ENCODE measurements at regions not wholly inside any gene's neighbourhood (a gene's known extent, or its start where the extent isn't known, plus 50 kb on each side); places are given as distances from the start of the nearest gene placed in this dataset.

GRCh38 chr3:159189994-159190669 lies 388.3 kb downstream of the MFSD1 start:
- Histone ChIP-seq H3K9me3 (no peaks in the 10 kb centered on the region), H3K27ac (no peak overlapping the region), H3K27me3 (no peaks in the 10 kb centered on the region), H3K36me3 (no peaks in the 10 kb centered on the region), H3K9ac (ENCODE audit: low read depth in 2 of 2, low read length in 2 of 2) (no peak overlapping the region), H3K4me3 (no peak overlapping the region), H3K4me1 (no peaks in the 10 kb centered on the region)
- no peak for DNase-seq
- intact Hi-C loops (cut with DNase I): no loop called here
- TF ChIP-seq CTCF (IDR thresholded peaks at IDR 0.05): no peak

- H3K9me3 ChIP-seq: no peaks in the 10 kb centered on the region
- no peak overlapping the region for H3K4me3 ChIP-seq
- intact Hi-C loops (cut with DNase I): no loop called here
- no peaks in the 10 kb centered on the region for H3K36me3 ChIP-seq
- no peak overlapping the region for H3K9ac ChIP-seq (ENCODE audit: low read depth in 2 of 2, low read length in 2 of 2)
- no peaks in the 10 kb centered on the region for H3K27me3 ChIP-seq
- no peak for DNase-seq
- no peak overlapping the region for H3K27ac ChIP-seq
- H3K4me1 ChIP-seq: no peaks in the 10 kb centered on the region
- no peak for TF ChIP-seq CTCF (IDR thresholded peaks at IDR 0.05)
Measured at GRCh38 chr3:159191447-159191846, 389.6 kb downstream of the MFSD1 start.

- no peaks in the 10 kb centered on the region for H3K36me3 ChIP-seq
- no peak overlapping the region for H3K9ac ChIP-seq (ENCODE audit: low read depth in 2 of 2, low read length in 2 of 2)
- H3K27me3 ChIP-seq: no peaks in the 10 kb centered on the region
- no peaks in the 10 kb centered on the region for H3K4me1 ChIP-seq
- no peaks in the 10 kb centered on the region for H3K9me3 ChIP-seq
- no peak overlapping the region for H3K4me3 ChIP-seq
- TF ChIP-seq CTCF (IDR thresholded peaks at IDR 0.05): no peak
- H3K27ac ChIP-seq: no peak overlapping the region
- intact Hi-C loops (cut with DNase I): no loop called here
- DNase-seq: no peak
Measured at GRCh38 chr3:159196359-159196758, 394.5 kb downstream of the MFSD1 start.

- H3K27ac ChIP-seq: no peak overlapping the region
- no peak for TF ChIP-seq CTCF (IDR thresholded peaks at IDR 0.05)
- no peaks in the 10 kb centered on the region for H3K36me3 ChIP-seq
- no peak overlapping the region for H3K4me3 ChIP-seq
- no peaks in the 10 kb centered on the region for H3K9me3 ChIP-seq
- no peak overlapping the region for H3K9ac ChIP-seq (ENCODE audit: low read depth in 2 of 2, low read length in 2 of 2)
- DNase-seq: no peak
- H3K27me3 ChIP-seq: no peaks in the 10 kb centered on the region
- intact Hi-C loops (cut with DNase I): no loop called here
- H3K4me1 ChIP-seq: no peaks in the 10 kb centered on the region
Measured at GRCh38 chr3:159200176-159200575, 398.3 kb downstream of the MFSD1 start.

- intact Hi-C loops (cut with DNase I): no loop called here
Measured at GRCh38 chr3:159208050-159208449, 406.2 kb downstream of the MFSD1 start.

More at GRCh38 chr3:159208050-159208449, 406.2 kb downstream of the MFSD1 start:
- Histone ChIP-seq H3K27me3 (no peaks in the 10 kb centered on the region), H3K27ac (no peak overlapping the region), H3K9ac (ENCODE audit: low read depth in 2 of 2, low read length in 2 of 2) (no peak overlapping the region), H3K4me3 (no peak overlapping the region), H3K4me1 (no peaks in the 10 kb centered on the region), H3K36me3 (no peaks in the 10 kb centered on the region), H3K9me3 (no peaks in the 10 kb centered on the region)
- no peak for DNase-seq
- TF ChIP-seq CTCF (IDR thresholded peaks at IDR 0.05): no peak

Measured in colonic mucosa (tissue), 4 donors.